ENCODE measurements at regions not wholly inside any gene's neighbourhood (a gene's known extent, or its start where the extent isn't known, plus 50 kb on each side); places are given as distances from the start of the nearest gene placed in this dataset.

DNA sequence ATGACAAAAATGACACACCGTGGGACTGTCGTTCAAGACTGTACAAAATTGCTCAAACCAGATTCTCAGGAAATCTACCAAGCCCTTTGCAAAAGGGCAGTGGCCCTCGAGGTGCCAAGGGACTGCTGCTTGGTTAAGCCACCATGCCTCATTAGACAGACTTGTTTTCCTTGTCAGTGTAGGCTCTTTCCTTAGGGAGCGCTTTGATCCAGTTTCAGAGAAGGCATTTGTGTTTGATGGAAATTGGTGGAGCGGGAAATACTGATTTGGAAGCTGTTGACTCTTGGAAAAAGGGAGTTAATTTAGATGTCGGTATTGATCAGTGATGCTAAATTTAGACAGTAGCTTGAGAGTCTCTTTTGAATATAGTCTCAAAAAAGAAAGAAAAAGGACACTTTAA is 304.3 kb upstream of the UMPS start:
- no peak for DNase-seq (ENCODE audit: low read depth in 2 of 3, low spot score in 2 of 3)

DNA sequence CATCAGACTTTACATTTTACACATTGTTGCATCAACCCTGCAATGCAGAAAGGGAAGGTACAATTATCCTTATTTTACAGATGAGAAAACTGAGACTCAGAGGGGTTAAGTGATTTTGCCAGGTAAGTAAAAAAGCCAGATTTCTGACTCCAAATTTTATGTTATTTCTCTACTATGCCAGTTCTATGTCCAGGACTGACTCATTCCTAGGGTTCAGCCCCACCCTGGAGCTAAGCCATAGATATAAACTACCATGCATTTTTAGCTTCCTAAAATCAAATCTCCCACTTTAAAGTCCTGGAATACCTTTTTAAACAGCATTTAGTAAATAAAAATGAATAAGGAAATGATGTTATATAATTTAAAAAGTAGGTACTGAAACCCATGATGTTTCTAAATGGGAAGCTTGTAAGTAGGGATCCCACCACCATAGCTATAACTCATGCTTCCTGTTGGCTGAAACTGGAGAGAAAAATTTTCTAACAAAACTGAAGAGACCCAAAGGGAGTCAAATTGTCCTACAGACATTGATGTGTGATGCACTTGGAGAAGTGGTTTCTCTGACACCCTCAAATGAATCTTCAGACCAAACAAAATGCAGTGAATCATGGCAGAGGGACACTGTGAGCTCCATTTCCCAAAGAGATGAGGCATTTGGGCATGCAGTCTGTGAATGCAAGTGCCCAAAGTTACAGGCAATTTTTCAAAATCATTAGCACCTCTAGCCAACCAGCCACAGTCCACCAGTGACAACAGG is 301.7 kb upstream of the UMPS start:
- no peak for DNase-seq (ENCODE audit: low read depth in 2 of 3, low spot score in 2 of 3)

DNA sequence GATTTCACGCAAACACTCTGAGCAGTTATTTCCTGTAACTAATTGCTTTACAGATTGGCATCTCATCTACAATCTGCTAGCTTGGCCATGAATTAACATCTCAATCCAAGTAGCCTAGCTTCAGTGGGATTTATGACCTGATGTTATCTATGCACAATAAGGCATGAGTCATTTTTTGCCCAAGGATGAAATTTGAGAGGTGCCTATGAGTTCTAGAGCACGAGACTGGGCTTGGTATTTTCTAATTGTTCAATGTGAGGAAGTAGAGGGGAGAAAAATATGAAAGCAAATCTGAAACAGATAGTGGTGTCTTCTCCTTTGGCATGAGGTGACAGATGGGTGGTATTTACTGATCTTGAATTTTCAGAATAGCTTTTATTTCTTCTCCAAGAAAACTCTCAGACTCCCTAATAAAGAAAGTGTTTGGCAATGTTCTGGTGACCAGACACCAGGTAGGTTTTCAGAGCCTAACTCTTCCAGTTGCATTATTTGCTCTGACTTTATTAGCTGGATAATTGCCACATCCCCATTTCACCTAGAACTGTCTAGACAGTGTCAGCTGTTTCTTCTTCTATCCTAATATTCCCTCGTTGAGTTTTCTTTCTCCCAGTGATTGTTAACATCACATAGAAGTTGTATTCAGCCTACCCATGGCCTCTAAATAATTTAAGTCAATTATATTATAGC is 301.0 kb upstream of the UMPS start:
- peak in 1 of 3 donors; percentile 38 for DNase-seq (ENCODE audit: low read depth in 2 of 3, low spot score in 2 of 3)

DNA sequence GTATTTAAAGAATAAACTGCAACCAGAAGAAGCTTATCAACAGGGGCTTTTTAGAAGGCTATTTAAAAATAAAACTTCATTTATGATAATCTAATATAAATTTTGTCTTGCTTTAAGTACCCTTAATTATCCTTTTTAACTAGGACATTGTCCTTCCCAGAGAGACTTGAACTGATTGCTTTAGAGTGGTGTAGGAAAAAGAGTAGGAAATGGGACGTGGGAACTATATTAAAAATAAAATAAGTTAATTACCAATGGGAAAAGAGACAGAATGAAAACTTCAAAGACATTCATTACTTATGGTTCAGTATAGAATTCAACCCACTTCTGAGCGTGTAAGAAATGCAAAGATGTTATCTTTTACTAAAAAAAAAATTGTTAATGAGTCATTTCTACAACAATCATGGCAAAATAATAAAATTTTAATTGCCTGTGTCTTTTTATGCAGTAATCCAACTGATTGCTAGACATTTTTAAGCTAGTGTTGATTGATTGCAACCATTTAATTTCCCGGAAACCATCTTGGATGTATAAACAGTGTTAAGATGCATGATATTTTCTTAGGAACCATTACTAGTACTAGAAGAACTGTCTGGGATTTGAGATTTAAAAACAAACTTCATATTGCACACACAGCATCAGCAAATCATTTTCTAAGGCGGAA is 298.8 kb upstream of the UMPS start:
- DNase-seq (ENCODE audit: low read depth in 2 of 3, low spot score in 2 of 3): no peak

DNA sequence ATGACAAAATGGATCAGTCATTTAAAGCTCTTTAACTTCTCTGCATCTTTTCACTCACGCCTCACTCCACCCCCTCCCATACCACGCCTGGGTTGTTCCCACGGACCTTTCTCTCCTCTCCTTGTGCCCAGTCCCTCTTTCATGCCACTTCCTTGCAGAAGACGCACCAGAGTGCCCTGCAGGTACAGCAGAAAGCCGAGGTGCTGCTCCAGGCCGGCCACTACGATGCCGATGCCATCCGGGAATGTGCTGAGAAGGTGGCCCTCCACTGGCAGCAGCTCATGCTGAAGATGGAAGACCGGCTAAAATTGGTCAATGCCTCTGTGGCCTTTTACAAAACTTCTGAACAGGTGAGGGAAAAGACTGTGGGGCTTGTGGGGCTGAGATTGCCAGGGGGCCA is 296.1 kb upstream of the UMPS start:
- no peak for DNase-seq (ENCODE audit: low read depth in 2 of 3, low spot score in 2 of 3)

DNA sequence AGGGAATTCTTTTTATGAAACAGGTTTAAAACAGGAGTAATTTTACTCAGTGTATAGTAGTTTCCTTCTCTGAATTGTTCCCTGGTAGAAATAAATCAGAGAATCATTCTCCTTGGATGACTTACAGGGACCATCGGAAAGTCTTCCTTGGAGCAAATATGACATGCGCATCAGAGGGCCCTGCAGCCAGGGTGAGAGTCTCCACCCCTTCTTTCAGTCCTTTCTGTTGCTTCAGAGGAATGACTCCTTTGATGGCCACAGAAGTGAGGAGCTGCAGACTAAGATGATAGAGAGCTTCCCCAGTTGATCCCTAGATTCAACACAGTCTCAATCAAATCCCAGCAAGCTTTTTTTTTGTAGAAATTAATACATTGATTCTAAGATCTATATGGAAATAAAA is 294.8 kb upstream of the UMPS start:
- no peak for DNase-seq (ENCODE audit: low read depth in 2 of 3, low spot score in 2 of 3)

DNA sequence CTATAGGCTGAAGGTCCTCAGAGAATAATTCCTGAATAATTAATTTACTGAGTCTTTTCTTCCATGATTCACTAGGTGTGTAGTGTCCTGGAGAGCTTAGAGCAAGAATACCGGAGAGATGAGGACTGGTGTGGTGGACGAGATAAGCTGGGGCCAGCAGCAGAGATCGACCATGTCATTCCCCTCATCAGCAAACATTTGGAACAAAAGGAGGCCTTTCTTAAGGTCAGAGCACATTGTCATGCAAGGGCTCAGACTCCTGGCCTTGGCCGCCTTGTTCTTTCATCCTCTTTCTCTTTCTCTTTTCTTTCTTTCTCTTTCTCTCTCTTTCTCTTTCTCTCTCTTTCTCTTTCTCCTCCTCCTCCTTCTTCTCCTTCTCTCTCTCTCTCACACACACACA is 291.4 kb upstream of the UMPS start:
- DNase-seq (ENCODE audit: low read depth in 2 of 3, low spot score in 2 of 3): no peak

DNA sequence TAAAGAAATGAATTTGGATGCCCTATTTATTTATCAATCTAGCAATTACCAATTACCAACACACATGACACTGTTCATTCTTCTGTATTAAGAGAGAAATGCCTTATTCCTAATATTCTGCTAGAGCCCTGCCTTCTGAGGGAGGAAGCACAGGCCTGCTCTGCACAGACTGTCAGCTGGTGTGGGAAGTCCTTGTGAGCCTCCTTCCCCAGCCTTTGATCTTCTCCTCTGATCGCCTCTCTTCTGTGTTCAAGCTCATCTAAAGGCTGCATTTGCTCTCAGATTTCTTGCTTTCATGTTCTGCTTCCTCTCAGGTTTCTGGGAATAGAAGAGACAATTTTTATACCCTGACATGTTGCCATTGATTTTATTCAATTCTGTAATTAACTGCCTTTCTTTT is 290.6 kb upstream of the UMPS start:
- DNase-seq (ENCODE audit: low read depth in 2 of 3, low spot score in 2 of 3): no peak

DNA sequence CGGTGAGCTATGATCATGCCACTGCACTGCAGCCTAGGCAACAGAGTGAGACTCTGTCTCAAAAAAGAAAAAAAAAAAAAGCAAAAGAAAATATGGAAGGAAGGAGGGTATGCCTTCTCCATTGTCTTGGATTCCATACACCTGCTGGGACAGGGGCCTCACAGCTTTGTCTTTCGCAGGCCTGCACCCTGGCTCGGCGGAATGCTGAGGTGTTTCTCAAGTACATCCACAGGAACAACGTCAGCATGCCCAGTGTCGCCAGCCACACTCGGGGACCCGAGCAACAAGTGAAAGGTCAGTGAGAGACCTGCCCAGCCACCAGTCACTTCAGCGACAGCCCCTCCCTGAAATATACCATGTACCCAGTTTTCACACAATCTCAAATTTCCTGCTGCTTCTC is 288.5 kb upstream of the UMPS start:
- no peak for DNase-seq (ENCODE audit: low read depth in 2 of 3, low spot score in 2 of 3)

DNA sequence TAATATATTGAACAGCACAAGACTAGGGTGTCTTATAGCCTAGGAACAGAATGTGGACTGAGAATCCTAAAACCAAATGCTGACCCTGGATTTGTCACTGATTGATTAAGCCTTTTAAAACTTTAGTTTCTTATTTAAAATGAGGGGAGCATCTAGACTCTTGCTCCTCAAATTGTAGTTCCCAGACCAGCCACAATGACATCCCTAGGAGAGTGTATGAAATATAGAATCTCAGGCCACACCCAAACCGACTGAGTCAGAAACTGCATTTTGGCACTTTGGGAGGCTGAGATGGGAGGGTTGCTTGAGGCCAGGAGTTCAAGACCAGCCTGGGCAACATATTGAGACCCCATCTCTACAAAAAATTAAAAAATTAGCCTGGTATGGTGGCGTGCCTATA is 287.8 kb upstream of the UMPS start:
- no peak for DNase-seq (ENCODE audit: low read depth in 2 of 3, low spot score in 2 of 3)

DNA sequence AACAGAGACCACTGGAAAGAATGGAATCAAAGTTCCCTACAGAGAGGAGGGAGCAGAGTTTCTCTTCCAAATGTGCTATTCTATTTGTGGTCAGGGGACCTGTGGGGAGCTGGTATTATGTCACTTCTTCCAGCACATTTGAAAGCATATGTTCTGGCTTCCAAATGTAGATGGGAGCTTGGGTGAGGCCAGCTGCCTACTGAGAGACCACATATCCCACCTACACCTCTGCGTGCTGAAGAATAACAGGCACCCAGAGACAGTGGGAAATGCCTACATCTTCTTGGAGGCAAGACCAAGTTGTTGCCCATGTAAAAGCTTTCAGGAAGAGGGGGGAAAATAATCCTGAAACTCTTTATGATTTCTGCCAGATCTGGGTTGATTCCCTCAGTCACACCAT is 286.8 kb upstream of the UMPS start:
- DNase-seq (ENCODE audit: low read depth in 2 of 3, low spot score in 2 of 3): no peak

DNA sequence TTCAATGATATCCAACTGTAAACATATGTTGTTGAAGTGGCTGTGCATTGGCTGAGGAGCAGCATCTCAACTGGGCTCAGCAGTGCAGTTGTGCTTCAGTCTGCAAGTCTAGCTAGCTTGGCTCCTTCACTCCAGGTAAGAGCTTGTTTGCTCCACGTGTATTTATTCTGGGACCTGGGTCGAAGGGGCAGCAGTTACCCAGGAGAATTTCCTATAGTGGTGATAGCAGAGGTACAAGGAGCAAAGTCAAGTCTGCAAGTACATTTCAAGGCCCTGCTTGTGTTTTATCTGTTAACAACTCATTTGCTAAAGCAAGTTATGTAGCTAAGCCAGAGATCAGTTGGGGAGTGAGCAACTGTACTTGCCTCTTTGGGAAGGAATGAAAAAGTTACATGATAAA is 286.2 kb upstream of the UMPS start:
- no peak for DNase-seq (ENCODE audit: low read depth in 2 of 3, low spot score in 2 of 3)

DNA sequence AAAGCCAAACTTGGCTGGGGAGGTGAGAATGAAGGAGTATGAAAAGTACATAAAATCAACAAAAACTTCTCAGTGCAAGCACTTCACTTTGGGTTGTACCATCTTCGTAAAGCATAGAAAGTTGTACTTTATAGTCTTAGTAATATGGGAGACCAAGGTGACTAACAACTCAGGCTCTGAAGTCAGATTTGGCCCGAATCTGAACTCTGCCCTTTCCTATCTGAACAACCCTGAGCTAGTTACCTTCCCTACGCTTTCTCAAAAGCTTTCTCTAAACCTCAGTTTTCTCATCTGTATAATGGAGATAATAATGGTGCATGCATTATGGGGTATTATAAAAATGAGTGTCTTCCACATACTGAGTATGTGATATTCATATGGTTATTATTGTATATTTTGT is 285.4 kb upstream of the UMPS start:
- no peak for DNase-seq (ENCODE audit: low read depth in 2 of 3, low spot score in 2 of 3)

DNA sequence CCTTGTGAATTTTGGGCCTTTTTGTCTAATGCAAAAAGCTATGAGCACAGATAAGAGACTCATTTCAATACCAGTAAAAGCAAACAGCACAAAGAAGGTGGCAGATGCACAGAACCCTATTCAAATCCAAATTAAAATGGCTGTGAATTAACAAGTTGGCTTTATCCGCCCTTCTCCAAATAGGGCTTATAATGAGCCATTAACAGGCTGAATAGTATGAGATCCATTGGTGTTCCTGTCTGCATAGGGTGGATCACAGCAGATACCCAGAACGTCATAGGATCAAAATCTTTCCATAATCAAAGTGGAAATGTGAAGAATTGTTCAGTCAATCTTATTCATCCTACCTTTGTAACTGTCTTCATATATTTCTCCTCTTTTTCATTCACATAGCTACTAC is 282.4 kb upstream of the UMPS start:
- no peak for DNase-seq (ENCODE audit: low read depth in 2 of 3, low spot score in 2 of 3)

DNA sequence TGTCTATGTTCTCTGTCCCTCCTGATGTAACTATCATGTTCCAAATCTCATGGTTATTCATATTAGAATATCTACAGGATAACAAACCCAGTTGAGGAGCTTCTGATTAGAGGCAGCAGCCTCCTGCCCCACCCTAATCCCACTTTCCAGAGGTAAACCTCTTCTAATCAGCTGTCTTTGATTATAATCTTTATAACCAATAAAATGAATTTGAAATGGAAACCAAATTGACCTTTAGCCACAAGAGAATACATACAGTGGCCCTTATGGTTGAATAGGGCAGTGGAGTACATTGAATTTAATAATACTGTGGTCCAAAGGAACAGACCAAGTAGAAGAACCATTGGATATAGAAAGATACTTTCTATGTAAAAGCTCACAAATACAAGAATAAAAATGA is 281.3 kb upstream of the UMPS start:
- DNase-seq (ENCODE audit: low read depth in 2 of 3, low spot score in 2 of 3): no peak

DNA sequence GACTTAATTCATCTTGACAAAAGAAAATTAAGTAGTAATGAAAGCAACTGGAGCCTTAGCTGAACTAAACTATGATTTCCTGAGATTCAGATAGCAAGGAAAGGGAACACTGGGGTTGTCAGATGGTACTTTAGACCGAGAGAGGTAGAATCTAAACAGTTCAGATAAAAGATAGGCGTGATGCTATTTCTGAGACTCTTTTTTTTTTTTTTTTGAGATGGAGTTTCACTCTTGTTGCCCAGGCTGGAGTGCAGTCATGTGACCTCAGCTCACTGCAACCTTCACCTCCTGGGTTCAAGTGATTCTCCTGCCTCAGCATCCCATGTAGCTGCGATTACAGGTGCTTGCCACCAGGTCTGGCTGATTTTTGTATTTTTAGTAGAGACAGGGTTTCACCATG is 279.9 kb upstream of the UMPS start:
- DNase-seq (ENCODE audit: low read depth in 2 of 3, low spot score in 2 of 3): no peak

DNA sequence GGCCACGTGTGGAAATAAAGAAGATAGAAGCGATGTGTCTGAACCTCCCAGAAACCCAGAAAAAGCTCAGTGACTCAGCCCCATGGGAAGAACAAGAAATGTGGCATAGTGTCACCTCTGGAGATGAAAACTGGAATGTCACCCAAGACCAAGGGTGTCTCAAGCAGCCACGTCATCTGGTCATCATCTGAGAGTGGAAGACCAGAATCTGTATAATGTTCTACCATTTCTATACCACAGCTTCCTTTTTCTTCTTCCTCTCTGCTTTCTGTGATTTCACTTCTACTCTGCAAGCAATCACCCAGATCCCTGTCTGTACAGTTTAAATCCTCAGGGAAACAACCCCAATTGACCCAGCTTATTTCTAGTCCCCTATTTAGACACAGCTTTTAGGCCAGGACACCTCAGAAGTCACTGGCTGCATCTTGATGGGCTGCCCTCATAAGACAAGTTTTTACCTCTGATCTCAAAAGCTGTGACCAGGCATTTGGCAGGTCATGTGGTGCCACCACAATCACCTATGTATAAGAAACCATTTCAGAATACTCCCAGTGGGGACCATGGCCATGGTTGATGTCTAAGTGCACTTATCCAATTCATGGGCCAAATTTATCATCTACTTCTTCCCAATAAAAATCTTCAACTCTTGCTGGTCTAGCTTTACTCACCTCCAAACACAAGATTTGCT is 278.5 kb upstream of the UMPS start:
- DNase-seq (ENCODE audit: low read depth in 2 of 3, low spot score in 2 of 3): no peak

DNA sequence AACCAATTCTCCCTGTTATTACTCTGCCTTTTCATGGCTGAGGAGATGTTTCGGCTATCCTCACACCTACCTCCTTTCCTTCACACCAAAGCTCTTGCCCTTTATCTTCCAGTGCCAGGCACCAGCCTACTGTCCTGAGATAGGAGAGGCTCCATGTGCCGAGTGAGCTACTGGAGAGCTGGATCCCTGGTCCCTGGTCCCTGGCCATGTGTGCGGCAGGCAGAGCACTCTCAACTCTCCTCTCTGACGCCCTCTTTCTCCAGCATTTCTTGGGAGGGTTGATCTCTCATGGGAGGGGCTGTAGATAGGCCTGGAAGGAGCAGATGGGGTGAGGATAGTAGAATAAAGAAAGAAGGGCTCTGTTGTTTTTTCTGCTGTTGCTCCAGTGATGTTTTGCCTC is 277.1 kb upstream of the UMPS start:
- DNase-seq (ENCODE audit: low read depth in 2 of 3, low spot score in 2 of 3): no peak

DNA sequence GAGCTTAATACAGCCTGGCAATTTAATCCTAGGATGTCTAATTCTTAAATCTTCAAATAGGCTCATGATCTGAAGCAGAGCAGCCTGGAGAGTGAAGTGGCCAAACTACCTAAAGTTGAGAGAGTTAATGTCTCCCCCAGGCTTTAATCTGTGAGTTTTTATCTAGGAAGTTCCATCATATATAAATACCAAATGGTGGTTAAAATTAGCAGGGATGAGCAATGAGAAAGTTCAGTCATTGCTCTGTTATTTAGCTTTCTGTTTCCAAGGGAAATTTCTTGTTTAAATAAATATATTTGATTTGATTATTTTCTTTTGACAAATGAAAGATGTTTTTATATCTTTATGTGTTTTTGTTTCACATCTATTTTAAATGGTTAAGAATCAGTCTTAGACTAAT is 274.4 kb upstream of the UMPS start:
- DNase-seq (ENCODE audit: low read depth in 2 of 3, low spot score in 2 of 3): no peak

DNA sequence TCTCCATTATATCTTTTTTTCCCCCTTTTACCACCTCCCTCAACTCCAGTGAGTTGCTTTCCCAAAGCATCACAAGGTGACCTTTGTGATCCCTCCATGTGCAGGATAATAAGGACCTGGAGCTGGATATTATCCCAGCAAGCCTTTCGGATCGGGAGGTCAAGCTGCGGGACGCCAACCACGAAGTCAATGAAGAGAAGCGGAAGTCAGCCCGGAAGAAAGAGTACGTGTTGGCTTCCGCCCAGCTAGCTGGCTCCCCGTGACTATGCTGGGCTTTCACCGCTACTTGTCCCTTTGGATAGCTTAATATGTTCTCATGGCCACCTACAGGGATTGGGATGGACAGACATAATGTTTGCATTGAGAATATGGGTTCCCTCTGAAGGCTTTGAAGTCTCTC is 273.7 kb upstream of the UMPS start:
- no peak for DNase-seq (ENCODE audit: low read depth in 2 of 3, low spot score in 2 of 3)

DNA sequence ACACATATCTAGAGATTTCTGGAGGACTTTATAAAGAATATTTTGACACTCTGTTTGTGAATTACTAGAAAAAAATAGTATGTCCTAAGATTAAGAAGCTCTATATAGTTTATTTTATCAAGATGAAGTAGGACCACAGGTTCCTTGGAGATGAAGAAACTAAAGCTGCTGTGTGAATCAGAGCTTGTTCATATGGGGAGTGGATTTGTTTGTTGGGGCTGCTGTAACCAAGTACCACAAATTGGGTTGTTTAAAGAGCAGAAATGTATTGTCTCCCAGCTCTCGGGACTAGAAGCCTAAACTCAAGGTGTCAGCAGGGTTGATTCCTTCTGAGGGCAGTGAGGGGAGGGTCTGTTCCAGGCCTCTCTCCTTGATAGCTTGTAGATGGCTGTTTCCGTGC is 270.6 kb upstream of the UMPS start:
- DNase-seq (ENCODE audit: low read depth in 2 of 3, low spot score in 2 of 3): no peak

DNA sequence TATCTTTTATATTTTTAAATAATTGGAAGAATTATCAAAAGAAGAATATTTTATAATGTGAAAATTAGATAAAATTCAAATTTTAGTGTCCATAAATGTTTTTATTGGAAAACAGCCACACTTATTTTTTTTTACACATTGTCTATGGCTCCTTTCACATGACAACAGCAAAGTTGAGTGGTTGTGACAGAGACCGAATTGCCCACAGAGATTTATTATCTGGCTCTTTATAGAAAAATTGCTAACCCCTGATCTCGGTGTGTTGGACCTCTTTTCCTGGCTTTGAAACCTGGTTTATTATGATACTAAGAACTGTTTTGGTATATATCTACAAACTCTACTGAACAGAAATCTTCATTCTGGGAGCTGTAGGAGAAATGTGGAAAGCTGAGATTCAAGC is 269.1 kb upstream of the UMPS start:
- no peak for DNase-seq (ENCODE audit: low read depth in 2 of 3, low spot score in 2 of 3)

Data from hematopoietic multipotent progenitor cell (in vitro differentiated cells).